Ovary (tissue), 3 donors: ENCODE measurements at regions not wholly inside any gene's neighbourhood (a gene's known extent, or its start where the extent isn't known, plus 50 kb on each side); places are given as distances from the start of the nearest gene placed in this dataset.

Source experiments
- EP300 ChIP-seq: sonication (generic); formaldehyde crosslinking; IDR thresholded peaks from one replicate; pipeline ENCODE4 v1.6.1; 2017; ENCODE audit warnings: antibody characterized with exemption
- POLR2A ChIP-seq: fragments of 450-650 bp; IDR thresholded peaks from one replicate; pipeline ENCODE4 v1.6.1; 2017; ENCODE audit warnings: antibody characterized with exemption, mild to moderate bottlenecking, moderate library complexity
- TF ChIP-seq, protein P1 (sequence below), 3 donors: fragments of 450-650 bp in 2 of 3; fragments of 200-600 bp in 1 of 3; IDR thresholded peaks; one replicate each; pipeline versions ENCODE4 v1.5.1 to v1.8.0; 2016 to 2022; ENCODE audit warnings: antibody characterized with exemption in 3 of 3, mild to moderate bottlenecking in 1 of 3
- donor health status: DM: no; HTN: no; CAD: no.

DNA sequence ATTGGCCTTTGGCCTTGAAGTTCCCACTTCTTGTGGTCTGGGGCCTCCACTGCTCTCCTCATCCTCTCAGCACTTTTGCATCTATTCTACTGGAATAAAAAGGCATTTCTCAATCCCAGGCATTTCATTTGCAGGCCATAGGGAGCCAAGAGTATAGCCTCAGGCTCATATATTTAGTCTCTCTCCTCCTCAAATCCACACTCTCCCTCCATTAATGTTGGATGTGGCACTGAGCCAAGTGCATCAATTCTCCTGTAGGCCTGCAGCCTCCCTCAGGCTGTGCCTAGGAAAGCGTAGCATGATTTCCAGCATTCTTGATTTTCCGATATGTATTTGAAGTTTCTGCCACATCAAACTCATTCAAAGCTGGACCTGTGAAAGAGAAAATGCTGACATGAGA, 211.5 kb upstream of the CPNE8 start:
- no peak for TF ChIP-seq POLR2A
- TF ChIP-seq, protein P1, sequence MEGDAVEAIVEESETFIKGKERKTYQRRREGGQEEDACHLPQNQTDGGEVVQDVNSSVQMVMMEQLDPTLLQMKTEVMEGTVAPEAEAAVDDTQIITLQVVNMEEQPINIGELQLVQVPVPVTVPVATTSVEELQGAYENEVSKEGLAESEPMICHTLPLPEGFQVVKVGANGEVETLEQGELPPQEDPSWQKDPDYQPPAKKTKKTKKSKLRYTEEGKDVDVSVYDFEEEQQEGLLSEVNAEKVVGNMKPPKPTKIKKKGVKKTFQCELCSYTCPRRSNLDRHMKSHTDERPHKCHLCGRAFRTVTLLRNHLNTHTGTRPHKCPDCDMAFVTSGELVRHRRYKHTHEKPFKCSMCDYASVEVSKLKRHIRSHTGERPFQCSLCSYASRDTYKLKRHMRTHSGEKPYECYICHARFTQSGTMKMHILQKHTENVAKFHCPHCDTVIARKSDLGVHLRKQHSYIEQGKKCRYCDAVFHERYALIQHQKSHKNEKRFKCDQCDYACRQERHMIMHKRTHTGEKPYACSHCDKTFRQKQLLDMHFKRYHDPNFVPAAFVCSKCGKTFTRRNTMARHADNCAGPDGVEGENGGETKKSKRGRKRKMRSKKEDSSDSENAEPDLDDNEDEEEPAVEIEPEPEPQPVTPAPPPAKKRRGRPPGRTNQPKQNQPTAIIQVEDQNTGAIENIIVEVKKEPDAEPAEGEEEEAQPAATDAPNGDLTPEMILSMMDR (IDR thresholded peaks at IDR 0.05): no peak
- no peak for TF ChIP-seq EP300
